HL-60 (cell line): ENCODE measurements at regions not wholly inside any gene's neighbourhood (a gene's known extent, or its start where the extent isn't known, plus 50 kb on each side); places are given as distances from the start of the nearest gene placed in this dataset.

Experiments
- DNase-seq, 2 experiments: peaks; one replicate each; pipeline ENCODE4 v3.0.0-alpha.2; 2010 to 2020; ENCODE audit warnings: low read depth in 1 of 2, low spot score in 1 of 2
- H3K27ac ChIP-seq: fragments of 250-450 bp; sonication (Bioruptor Pico); replicated peaks from 2 replicates; pipeline ENCODE4 v1.5.1; 2020; ENCODE audit warnings: mild to moderate bottlenecking, moderate library complexity
- H3K27me3 ChIP-seq: fragments of 250-450 bp; sonication (Bioruptor Pico); 2 replicates; pipeline ENCODE4 v1.5.1; 2021; ENCODE audit warnings: mild to moderate bottlenecking, moderate library complexity; ENCODE audit not compliant: insufficient read depth, poor library complexity, severe bottlenecking
- H3K4me3 ChIP-seq: replicated peaks from 2 replicates; pipeline ENCODE4 v1.5.1; 2011; ENCODE audit warnings: mild to moderate bottlenecking, control low read depth, low read length; ENCODE audit not compliant: insufficient read depth
- GABPA ChIP-seq: IDR thresholded peaks from 2 replicates; pipeline ENCODE4 v1.6.1; 2012; ENCODE audit warnings: low read depth
- POLR2AphosphoS5 ChIP-seq: IDR thresholded peaks from 2 replicates; pipeline ENCODE4 v1.6.1; 2012; ENCODE audit warnings: low read depth
- SPI1 ChIP-seq: IDR thresholded peaks from 2 replicates; pipeline ENCODE4 v1.6.1; 2012; ENCODE audit warnings: low read depth, mild to moderate bottlenecking, borderline replicate concordance
- TF ChIP-seq, protein P1 (sequence below): IDR thresholded peaks from one replicate; pipeline ENCODE4 v1.5.1; 2011; ENCODE audit warnings: low read length, control low read depth, inconsistent platforms; ENCODE audit not compliant: insufficient read depth
- TF ChIP-seq, protein P2 (sequence below): IDR thresholded peaks from 2 replicates; pipeline ENCODE4 v1.6.1; 2012; ENCODE audit warnings: low read depth; ENCODE audit not compliant: insufficient replicate concordance

- no peak for DNase-seq
- no peak overlapping the region for H3K4me3 ChIP-seq
- no peak overlapping the region for H3K27ac ChIP-seq
- TF ChIP-seq, protein P1, sequence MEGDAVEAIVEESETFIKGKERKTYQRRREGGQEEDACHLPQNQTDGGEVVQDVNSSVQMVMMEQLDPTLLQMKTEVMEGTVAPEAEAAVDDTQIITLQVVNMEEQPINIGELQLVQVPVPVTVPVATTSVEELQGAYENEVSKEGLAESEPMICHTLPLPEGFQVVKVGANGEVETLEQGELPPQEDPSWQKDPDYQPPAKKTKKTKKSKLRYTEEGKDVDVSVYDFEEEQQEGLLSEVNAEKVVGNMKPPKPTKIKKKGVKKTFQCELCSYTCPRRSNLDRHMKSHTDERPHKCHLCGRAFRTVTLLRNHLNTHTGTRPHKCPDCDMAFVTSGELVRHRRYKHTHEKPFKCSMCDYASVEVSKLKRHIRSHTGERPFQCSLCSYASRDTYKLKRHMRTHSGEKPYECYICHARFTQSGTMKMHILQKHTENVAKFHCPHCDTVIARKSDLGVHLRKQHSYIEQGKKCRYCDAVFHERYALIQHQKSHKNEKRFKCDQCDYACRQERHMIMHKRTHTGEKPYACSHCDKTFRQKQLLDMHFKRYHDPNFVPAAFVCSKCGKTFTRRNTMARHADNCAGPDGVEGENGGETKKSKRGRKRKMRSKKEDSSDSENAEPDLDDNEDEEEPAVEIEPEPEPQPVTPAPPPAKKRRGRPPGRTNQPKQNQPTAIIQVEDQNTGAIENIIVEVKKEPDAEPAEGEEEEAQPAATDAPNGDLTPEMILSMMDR: no peak
- TF ChIP-seq SPI1 (no peak), POLR2AphosphoS5 (no peak), GABPA (no peak)
- TF ChIP-seq, protein P2, sequence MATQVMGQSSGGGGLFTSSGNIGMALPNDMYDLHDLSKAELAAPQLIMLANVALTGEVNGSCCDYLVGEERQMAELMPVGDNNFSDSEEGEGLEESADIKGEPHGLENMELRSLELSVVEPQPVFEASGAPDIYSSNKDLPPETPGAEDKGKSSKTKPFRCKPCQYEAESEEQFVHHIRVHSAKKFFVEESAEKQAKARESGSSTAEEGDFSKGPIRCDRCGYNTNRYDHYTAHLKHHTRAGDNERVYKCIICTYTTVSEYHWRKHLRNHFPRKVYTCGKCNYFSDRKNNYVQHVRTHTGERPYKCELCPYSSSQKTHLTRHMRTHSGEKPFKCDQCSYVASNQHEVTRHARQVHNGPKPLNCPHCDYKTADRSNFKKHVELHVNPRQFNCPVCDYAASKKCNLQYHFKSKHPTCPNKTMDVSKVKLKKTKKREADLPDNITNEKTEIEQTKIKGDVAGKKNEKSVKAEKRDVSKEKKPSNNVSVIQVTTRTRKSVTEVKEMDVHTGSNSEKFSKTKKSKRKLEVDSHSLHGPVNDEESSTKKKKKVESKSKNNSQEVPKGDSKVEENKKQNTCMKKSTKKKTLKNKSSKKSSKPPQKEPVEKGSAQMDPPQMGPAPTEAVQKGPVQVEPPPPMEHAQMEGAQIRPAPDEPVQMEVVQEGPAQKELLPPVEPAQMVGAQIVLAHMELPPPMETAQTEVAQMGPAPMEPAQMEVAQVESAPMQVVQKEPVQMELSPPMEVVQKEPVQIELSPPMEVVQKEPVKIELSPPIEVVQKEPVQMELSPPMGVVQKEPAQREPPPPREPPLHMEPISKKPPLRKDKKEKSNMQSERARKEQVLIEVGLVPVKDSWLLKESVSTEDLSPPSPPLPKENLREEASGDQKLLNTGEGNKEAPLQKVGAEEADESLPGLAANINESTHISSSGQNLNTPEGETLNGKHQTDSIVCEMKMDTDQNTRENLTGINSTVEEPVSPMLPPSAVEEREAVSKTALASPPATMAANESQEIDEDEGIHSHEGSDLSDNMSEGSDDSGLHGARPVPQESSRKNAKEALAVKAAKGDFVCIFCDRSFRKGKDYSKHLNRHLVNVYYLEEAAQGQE: no peak
- H3K27me3 ChIP-seq: no peaks in the 10 kb centered on the region
Observed at GRCh38 chr7:81013083-81013817, 94.4 kb upstream of the SEMA3C start.

- no peak for DNase-seq
- H3K27me3 ChIP-seq: no peaks in the 10 kb centered on the region
- no peak overlapping the region for H3K4me3 ChIP-seq
- H3K27ac ChIP-seq: no peak overlapping the region
- TF ChIP-seq, protein P1: no peak
- TF ChIP-seq POLR2AphosphoS5: no peak
- TF ChIP-seq, protein P2: no peak
Observed at GRCh38 chr7:81008901-81009300, 90.0 kb upstream of the SEMA3C start.

GRCh38 chr7:81007051-81007450 is 88.2 kb upstream of the SEMA3C start:
- Histone ChIP-seq H3K4me3 (no peak overlapping the region), H3K27ac (no peak overlapping the region), H3K27me3 (no peaks in the 10 kb centered on the region)
- TF ChIP-seq POLR2AphosphoS5 (no peak), GABPA (no peak)
- no peak for DNase-seq

DNA sequence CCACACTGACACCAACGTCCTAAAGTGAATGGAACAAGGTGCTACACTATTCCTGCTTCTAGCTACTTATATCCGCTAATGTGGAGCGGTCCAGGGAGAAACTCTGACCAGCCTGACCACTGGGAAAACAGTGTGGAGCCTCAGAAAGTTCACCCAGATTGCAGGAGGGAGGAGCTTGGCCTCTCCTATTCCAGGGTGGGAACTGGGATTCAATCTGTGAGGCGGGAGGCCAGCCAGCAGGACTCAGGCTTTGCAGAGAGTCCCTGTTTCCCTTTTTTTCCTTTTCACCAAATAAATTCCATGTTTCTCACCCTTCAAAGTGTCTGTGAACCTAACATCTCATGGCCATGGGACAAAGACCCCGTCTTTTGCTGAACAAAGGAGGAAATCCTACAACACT is 86.4 kb upstream of the SEMA3C start:
- DNase-seq: no peak
- no peak overlapping the region for H3K27ac ChIP-seq
- TF ChIP-seq, protein P2: no peak
- TF ChIP-seq SPI1 (no peak), POLR2AphosphoS5 (no peak), GABPA (no peak)
- TF ChIP-seq, protein P1: no peak
- no peak overlapping the region for H3K4me3 ChIP-seq
- H3K27me3 ChIP-seq: no peaks in the 10 kb centered on the region
